ENCODE measurements at regions not wholly inside any gene's neighbourhood (a gene's known extent, or its start where the extent isn't known, plus 50 kb on each side); places are given as distances from the start of the nearest gene placed in this dataset.

DNA sequence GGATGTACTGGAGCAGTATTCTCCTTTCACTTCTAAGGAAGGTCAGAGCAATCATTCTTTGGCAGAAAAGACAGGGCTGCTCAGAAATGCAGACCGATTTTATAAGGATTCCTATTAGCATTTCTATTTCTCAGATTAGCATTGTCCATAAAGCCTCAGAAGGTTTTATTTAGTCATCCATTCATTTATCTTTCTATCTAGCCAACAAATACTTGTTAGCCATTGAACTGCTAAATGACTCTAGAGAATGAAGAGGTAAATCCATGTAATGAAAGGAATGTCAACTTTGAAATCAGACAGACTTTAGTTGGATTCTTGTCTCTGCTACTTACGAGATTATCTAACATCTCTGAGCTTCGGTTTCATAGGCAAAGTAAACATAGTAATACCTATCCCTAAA, 165.2 kb downstream of the SLC25A46 start:
- TF ChIP-seq, protein P1, sequence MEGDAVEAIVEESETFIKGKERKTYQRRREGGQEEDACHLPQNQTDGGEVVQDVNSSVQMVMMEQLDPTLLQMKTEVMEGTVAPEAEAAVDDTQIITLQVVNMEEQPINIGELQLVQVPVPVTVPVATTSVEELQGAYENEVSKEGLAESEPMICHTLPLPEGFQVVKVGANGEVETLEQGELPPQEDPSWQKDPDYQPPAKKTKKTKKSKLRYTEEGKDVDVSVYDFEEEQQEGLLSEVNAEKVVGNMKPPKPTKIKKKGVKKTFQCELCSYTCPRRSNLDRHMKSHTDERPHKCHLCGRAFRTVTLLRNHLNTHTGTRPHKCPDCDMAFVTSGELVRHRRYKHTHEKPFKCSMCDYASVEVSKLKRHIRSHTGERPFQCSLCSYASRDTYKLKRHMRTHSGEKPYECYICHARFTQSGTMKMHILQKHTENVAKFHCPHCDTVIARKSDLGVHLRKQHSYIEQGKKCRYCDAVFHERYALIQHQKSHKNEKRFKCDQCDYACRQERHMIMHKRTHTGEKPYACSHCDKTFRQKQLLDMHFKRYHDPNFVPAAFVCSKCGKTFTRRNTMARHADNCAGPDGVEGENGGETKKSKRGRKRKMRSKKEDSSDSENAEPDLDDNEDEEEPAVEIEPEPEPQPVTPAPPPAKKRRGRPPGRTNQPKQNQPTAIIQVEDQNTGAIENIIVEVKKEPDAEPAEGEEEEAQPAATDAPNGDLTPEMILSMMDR (IDR thresholded peaks at IDR 0.05; ENCODE audit: low read depth, low read length, poor library complexity, severe bottlenecking), result no peak
- no peak for TF ChIP-seq EZH2phosphoT487 (IDR thresholded peaks at IDR 0.05; ENCODE audit: borderline replicate concordance, low read length)
- no peaks in the 10 kb centered on the region for H3F3A ChIP-seq (ENCODE audit: control insufficient read depth, insufficient read depth)
- no peaks in the 10 kb centered on the region for H4K20me1 ChIP-seq (ENCODE audit: control insufficient read depth, insufficient read depth, low read depth, low read length)

DNA sequence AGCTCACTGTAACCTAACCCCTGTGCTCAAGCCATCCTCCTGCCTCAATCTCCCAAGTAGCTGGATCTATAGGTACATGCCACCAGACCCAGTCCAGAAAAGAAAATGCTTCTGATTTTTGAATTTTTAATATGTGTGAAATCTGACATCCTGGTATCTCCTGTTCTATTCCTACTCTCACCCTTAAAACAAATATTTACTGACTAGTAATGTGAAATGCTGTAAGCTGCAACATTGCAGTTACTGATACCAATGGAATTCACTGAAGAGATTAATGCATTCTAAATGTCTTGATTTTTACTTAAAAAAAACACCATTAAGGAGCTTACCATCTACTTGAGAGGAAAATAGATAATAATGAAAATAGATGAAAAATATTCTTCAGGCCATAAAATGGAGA, 162.7 kb upstream of the TSLP start:
- no peaks in the 10 kb centered on the region for H3K4me1 ChIP-seq (ENCODE audit: control insufficient read depth, low read length)
- H3K9me3 ChIP-seq (ENCODE audit: control insufficient read depth, insufficient read depth, low read length), result no peaks in the 10 kb centered on the region
- TF ChIP-seq EZH2phosphoT487 (IDR thresholded peaks at IDR 0.05; ENCODE audit: borderline replicate concordance, low read length), result no peak
- TF ChIP-seq, protein P1 (IDR thresholded peaks at IDR 0.05; ENCODE audit: low read depth, low read length, poor library complexity, severe bottlenecking), result no peak
- no peaks in the 10 kb centered on the region for H3K27me3 ChIP-seq (ENCODE audit: control insufficient read depth, low read length)
- no peaks in the 10 kb centered on the region for H4K20me1 ChIP-seq (ENCODE audit: control insufficient read depth, insufficient read depth, low read depth, low read length)
- no peaks in the 10 kb centered on the region for H3K79me2 ChIP-seq (ENCODE audit: control insufficient read depth, low read length)
- no peaks in the 10 kb centered on the region for H3K9me2 ChIP-seq (replicated peaks; ENCODE audit: control insufficient read depth, low read length)
- H3K4me3 ChIP-seq (ENCODE audit: low read length), result no peak overlapping the region
- no peaks in the 10 kb centered on the region for H3F3A ChIP-seq (ENCODE audit: control insufficient read depth, insufficient read depth)
- no peaks in the 10 kb centered on the region for H3K36me3 ChIP-seq (ENCODE audit: control insufficient read depth, low read length)
- no peak overlapping the region for H3K4me2 ChIP-seq (ENCODE audit: low read length)
- H3K27ac ChIP-seq (ENCODE audit: low read depth, low read length), result no peak overlapping the region

More for the DNA sequence above, 165.2 kb downstream of the SLC25A46 start:
- H3K27ac ChIP-seq (ENCODE audit: low read depth, low read length), result no peak overlapping the region
- H3K9me2 ChIP-seq (replicated peaks; ENCODE audit: control insufficient read depth, low read length), result no peaks in the 10 kb centered on the region
- H3K27me3 ChIP-seq (ENCODE audit: control insufficient read depth, low read length), result no peaks in the 10 kb centered on the region
- no peak overlapping the region for H3K4me3 ChIP-seq (ENCODE audit: low read length)
- no peaks in the 10 kb centered on the region for H3K36me3 ChIP-seq (ENCODE audit: control insufficient read depth, low read length)
- H3K4me2 ChIP-seq (ENCODE audit: low read length), result no peak overlapping the region
- no peaks in the 10 kb centered on the region for H3K79me2 ChIP-seq (ENCODE audit: control insufficient read depth, low read length)
- H3K4me1 ChIP-seq (ENCODE audit: control insufficient read depth, low read length), result no peaks in the 10 kb centered on the region
- no peaks in the 10 kb centered on the region for H3K9me3 ChIP-seq (ENCODE audit: control insufficient read depth, insufficient read depth, low read length)

DNA sequence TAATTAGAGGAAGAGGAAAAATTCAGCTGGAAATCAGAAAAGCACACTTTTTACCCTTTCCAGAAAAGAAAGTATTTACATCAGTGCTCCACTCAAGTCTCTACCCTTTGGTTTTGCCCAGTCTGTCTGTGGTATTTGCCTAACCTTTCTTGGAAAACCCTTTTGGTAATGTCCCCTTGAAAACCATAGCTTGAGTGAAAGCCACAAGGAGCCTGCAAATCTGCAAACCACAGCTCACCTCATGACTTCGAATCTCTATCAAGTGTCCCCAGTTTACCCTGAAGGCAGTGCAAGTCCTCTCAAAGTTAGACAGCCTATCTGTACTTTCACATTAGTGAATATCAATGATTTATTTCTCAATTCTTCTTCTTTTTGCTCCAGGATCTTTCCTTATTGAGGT, 162.1 kb upstream of the TSLP start:
- Histone ChIP-seq H3K4me2 (ENCODE audit: low read length) (no peak overlapping the region), H3F3A (ENCODE audit: control insufficient read depth, insufficient read depth) (no peaks in the 10 kb centered on the region)
- TF ChIP-seq, protein P1 (IDR thresholded peaks at IDR 0.05; ENCODE audit: low read depth, low read length, poor library complexity, severe bottlenecking), result no peak
- TF ChIP-seq EZH2phosphoT487 (IDR thresholded peaks at IDR 0.05; ENCODE audit: borderline replicate concordance, low read length), result no peak

DNA sequence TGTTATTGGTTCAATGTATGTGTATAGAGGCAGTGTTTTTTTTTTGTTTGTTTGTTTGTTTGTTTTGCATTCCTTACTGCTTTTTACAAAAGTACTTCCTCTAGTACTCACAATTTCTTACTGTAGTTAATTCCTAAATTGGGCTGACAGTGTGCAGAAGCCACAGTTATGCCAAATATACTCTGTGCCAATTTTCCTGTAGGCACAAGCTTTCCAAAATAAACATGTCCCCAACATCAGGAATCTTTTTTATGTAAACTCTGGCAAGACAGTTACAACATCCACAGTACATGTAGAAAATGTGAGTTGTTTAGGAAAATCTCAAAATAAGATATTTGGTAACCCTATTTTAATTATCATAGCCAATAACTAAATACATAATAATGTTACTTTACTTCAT, 161.6 kb upstream of the TSLP start:
- H3K9me3 ChIP-seq (ENCODE audit: control insufficient read depth, insufficient read depth, low read length), result no peaks in the 10 kb centered on the region
- H3F3A ChIP-seq (ENCODE audit: control insufficient read depth, insufficient read depth), result no peaks in the 10 kb centered on the region
- no peak overlapping the region for H3K4me2 ChIP-seq (ENCODE audit: low read length)
- no peaks in the 10 kb centered on the region for H4K20me1 ChIP-seq (ENCODE audit: control insufficient read depth, insufficient read depth, low read depth, low read length)
- H3K27me3 ChIP-seq (ENCODE audit: control insufficient read depth, low read length), result no peaks in the 10 kb centered on the region
- no peak overlapping the region for H3K4me3 ChIP-seq (ENCODE audit: low read length)
- no peaks in the 10 kb centered on the region for H3K79me2 ChIP-seq (ENCODE audit: control insufficient read depth, low read length)
- no peak for TF ChIP-seq EZH2phosphoT487 (IDR thresholded peaks at IDR 0.05; ENCODE audit: borderline replicate concordance, low read length)
- TF ChIP-seq, protein P1 (IDR thresholded peaks at IDR 0.05; ENCODE audit: low read depth, low read length, poor library complexity, severe bottlenecking), result no peak
- no peak overlapping the region for H3K27ac ChIP-seq (ENCODE audit: low read depth, low read length)
- no peaks in the 10 kb centered on the region for H3K4me1 ChIP-seq (ENCODE audit: control insufficient read depth, low read length)
- H3K9me2 ChIP-seq (replicated peaks; ENCODE audit: control insufficient read depth, low read length), result no peaks in the 10 kb centered on the region
- no peaks in the 10 kb centered on the region for H3K36me3 ChIP-seq (ENCODE audit: control insufficient read depth, low read length)

More for the DNA sequence above, 162.1 kb upstream of the TSLP start:
- no peaks in the 10 kb centered on the region for H4K20me1 ChIP-seq (ENCODE audit: control insufficient read depth, insufficient read depth, low read depth, low read length)
- H3K9me3 ChIP-seq (ENCODE audit: control insufficient read depth, insufficient read depth, low read length), result no peaks in the 10 kb centered on the region
- no peaks in the 10 kb centered on the region for H3K36me3 ChIP-seq (ENCODE audit: control insufficient read depth, low read length)
- H3K4me3 ChIP-seq (ENCODE audit: low read length), result no peak overlapping the region
- H3K27me3 ChIP-seq (ENCODE audit: control insufficient read depth, low read length), result no peaks in the 10 kb centered on the region
- no peaks in the 10 kb centered on the region for H3K9me2 ChIP-seq (replicated peaks; ENCODE audit: control insufficient read depth, low read length)
- no peaks in the 10 kb centered on the region for H3K79me2 ChIP-seq (ENCODE audit: control insufficient read depth, low read length)
- no peaks in the 10 kb centered on the region for H3K4me1 ChIP-seq (ENCODE audit: control insufficient read depth, low read length)
- no peak overlapping the region for H3K27ac ChIP-seq (ENCODE audit: low read depth, low read length)
